ENCODE measurements at regions not wholly inside any gene's neighbourhood (a gene's known extent, or its start where the extent isn't known, plus 50 kb on each side); places are given as distances from the start of the nearest gene placed in this dataset.

DNA sequence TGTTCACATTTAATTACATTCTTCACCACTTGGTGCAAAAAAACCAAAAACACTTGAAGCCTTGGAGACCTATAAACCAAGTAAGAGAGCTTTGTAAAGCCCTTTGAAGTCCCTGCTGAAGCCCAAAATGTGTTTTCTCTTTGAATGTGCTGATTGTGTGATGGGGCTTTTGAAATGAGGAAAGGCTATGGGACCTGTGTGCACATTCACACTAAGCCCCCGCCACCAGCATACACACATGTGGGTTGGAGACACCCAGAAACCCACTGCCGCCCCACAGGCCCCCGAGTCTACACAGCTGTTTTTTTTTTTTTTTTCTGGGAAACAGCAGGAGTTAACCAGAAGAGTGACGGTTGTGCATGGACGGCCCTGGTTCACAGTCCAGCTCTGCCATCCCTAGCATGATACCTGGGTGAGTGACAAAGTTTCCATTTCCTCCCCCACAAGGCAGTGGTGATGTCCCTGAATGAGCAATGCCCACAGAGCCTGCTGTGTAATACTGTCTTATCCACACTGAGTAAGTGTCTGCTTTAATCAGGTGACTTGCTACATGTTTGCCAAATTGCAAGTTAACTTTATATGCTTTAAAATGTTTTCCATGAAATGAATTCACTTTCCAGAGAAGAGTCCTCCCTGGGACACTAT is 154.6 kb upstream of the GDF10 start:
- no peak for DNase-seq (ENCODE audit: low spot score)
- TF ChIP-seq FOXA1 (IDR thresholded peaks at IDR 0.05) (no peak), SP1 (IDR thresholded peaks at IDR 0.05) (no peak), REST (IDR thresholded peaks at IDR 0.05) (no peak), TAF1 (conservative IDR thresholded peaks at IDR 0.05) (no peak), MAX (IDR thresholded peaks at IDR 0.05) (no peak), GABPA (IDR thresholded peaks at IDR 0.05 in 1 of 2, conservative IDR thresholded peaks at IDR 0.05 in 1 of 2) (no peak), HNF4A (conservative IDR thresholded peaks at IDR 0.05) (no peak), ZBTB33 (IDR thresholded peaks at IDR 0.05) (no peak), YY1 (IDR thresholded peaks at IDR 0.05) (no peak)
- 93% methylated on average over 5 of the region's 5 CpGs for WGBS
- H3K4me3 ChIP-seq (ENCODE audit: low read depth in 1 of 3, low read length in 3 of 3), result no peak overlapping the region
- H3K9me3 ChIP-seq (ENCODE audit: control insufficient read depth in 4 of 4, low read length in 3 of 4), result no peaks in the 10 kb centered on the region
- no peaks in the 10 kb centered on the region for H3K4me1 ChIP-seq (ENCODE audit: control insufficient read depth in 4 of 4, insufficient read depth in 4 of 4, low read length in 3 of 4)
- no peak overlapping the region for H3K9ac ChIP-seq (ENCODE audit: low read depth in 1 of 2, low read length in 2 of 2)
- no peak overlapping the region for H3K27ac ChIP-seq (ENCODE audit: low read depth in 1 of 2, low read length in 2 of 2)
- no peaks in the 10 kb centered on the region for H3K36me3 ChIP-seq (ENCODE audit: control insufficient read depth in 4 of 4, insufficient read depth in 3 of 4, low read depth in 1 of 4, low read length in 3 of 4)
- no peaks in the 10 kb centered on the region for H3K27me3 ChIP-seq (ENCODE audit: control insufficient read depth in 4 of 4, insufficient read depth in 4 of 4, low read length in 3 of 4)

DNA sequence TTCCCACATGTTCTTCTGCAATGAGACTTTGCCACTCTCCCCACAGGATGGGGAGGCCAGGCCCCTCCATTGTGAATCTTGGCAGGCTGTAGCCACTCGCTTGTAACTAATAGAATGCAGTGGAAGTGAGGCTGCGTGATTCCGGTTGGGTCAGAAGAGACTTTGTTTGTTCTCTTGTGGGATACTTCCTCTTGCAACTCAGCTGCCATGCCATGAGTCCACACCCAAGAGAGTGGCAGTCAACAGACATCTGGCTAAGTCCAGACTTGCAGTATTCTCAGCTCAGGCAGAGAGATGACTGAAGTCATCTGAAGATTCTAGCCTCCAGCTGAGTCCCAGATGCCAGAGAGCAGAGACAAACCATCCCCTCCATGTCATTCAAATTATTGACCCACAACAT is 153.4 kb upstream of the GDF10 start:
- H3K9ac ChIP-seq (ENCODE audit: low read depth in 1 of 2, low read length in 2 of 2), result no peak overlapping the region
- H3K27me3 ChIP-seq (ENCODE audit: control insufficient read depth in 4 of 4, insufficient read depth in 4 of 4, low read length in 3 of 4), result no peaks in the 10 kb centered on the region
- H3K9me3 ChIP-seq (ENCODE audit: control insufficient read depth in 4 of 4, low read length in 3 of 4), result no peaks in the 10 kb centered on the region
- no peaks in the 10 kb centered on the region for H3K36me3 ChIP-seq (ENCODE audit: control insufficient read depth in 4 of 4, insufficient read depth in 3 of 4, low read depth in 1 of 4, low read length in 3 of 4)
- H3K4me3 ChIP-seq (ENCODE audit: low read depth in 1 of 3, low read length in 3 of 3), result no peak overlapping the region
- no peak for DNase-seq (ENCODE audit: low spot score)
- no peaks in the 10 kb centered on the region for H3K4me1 ChIP-seq (ENCODE audit: control insufficient read depth in 4 of 4, insufficient read depth in 4 of 4, low read length in 3 of 4)
- no peak for TF ChIP-seq GABPA (IDR thresholded peaks at IDR 0.05 in 1 of 2, conservative IDR thresholded peaks at IDR 0.05 in 1 of 2)
- TF ChIP-seq HNF4G (IDR thresholded peaks at IDR 0.05), result no peak
- TF ChIP-seq RXRA (IDR thresholded peaks at IDR 0.05), result no peak
- TF ChIP-seq FOXA2 (IDR thresholded peaks at IDR 0.05), result no peak
- no peak for TF ChIP-seq HNF4A (conservative IDR thresholded peaks at IDR 0.05)
- TF ChIP-seq RAD21 (IDR thresholded peaks at IDR 0.05), result no peak
- TF ChIP-seq FOXA1 (IDR thresholded peaks at IDR 0.05), result no peak
- TF ChIP-seq NR2F2 (IDR thresholded peaks at IDR 0.05), result no peak
- no peak for TF ChIP-seq YY1 (IDR thresholded peaks at IDR 0.05)
- no peak for TF ChIP-seq REST (IDR thresholded peaks at IDR 0.05)
- no peak for TF ChIP-seq MAX (IDR thresholded peaks at IDR 0.05)
- no peak for TF ChIP-seq ATF3 (IDR thresholded peaks at IDR 0.05)
- TF ChIP-seq, protein P1, sequence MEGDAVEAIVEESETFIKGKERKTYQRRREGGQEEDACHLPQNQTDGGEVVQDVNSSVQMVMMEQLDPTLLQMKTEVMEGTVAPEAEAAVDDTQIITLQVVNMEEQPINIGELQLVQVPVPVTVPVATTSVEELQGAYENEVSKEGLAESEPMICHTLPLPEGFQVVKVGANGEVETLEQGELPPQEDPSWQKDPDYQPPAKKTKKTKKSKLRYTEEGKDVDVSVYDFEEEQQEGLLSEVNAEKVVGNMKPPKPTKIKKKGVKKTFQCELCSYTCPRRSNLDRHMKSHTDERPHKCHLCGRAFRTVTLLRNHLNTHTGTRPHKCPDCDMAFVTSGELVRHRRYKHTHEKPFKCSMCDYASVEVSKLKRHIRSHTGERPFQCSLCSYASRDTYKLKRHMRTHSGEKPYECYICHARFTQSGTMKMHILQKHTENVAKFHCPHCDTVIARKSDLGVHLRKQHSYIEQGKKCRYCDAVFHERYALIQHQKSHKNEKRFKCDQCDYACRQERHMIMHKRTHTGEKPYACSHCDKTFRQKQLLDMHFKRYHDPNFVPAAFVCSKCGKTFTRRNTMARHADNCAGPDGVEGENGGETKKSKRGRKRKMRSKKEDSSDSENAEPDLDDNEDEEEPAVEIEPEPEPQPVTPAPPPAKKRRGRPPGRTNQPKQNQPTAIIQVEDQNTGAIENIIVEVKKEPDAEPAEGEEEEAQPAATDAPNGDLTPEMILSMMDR (IDR thresholded peaks at IDR 0.05; ENCODE audit: low read depth, low read length, missing input control), result no peak
- TF ChIP-seq JUND (IDR thresholded peaks at IDR 0.05), result no peak
- no peak for TF ChIP-seq ZBTB33 (IDR thresholded peaks at IDR 0.05)
- TF ChIP-seq TAF1 (conservative IDR thresholded peaks at IDR 0.05), result no peak
- 80% methylated on average over 3 of the region's 3 CpGs for WGBS
- no peak overlapping the region for H3K27ac ChIP-seq (ENCODE audit: low read depth in 1 of 2, low read length in 2 of 2)

Measured in liver (tissue), 8 donors.